ENCODE measurements at regions not wholly inside any gene's neighbourhood (a gene's known extent, or its start where the extent isn't known, plus 50 kb on each side); places are given as distances from the start of the nearest gene placed in this dataset.
A peak's percentile ranks its signal among the peaks of the same experiment; 100 is the strongest.
"Not testable (repeated sequence)": the region's sequence is repeated elsewhere in the genome, so short reads cannot be mapped to it uniquely, and the experiment has no call there.

GRCh38 chr17:54172096-54172984 is 349.6 kb downstream of the KIF2B start:
- DNase-seq (ENCODE audit: low read depth, low spot score), result peak; percentile 5
- H3K4me3 ChIP-seq (ENCODE audit: low read length), result no peak overlapping the region

GRCh38 chr17:54172985-54173316 is 350.2 kb downstream of the KIF2B start:
- DNase-seq (ENCODE audit: low read depth, low spot score), result no peak
- H3K4me3 ChIP-seq (ENCODE audit: low read length), result no peak overlapping the region

- DNase-seq (ENCODE audit: low read depth, low spot score), result no peak
- no peak overlapping the region for H3K4me3 ChIP-seq (ENCODE audit: low read length)
These were observed 355.0 kb downstream of the KIF2B start for GRCh38 chr17:54177606-54178308.

- no peak for DNase-seq (ENCODE audit: low read depth, low spot score)
- H3K4me3 ChIP-seq (ENCODE audit: low read length), result no peak overlapping the region
These were observed 358.2 kb downstream of the KIF2B start for GRCh38 chr17:54180950-54181349.

- no peak overlapping the region for H3K4me3 ChIP-seq (ENCODE audit: low read length)
These were observed 368.5 kb downstream of the KIF2B start for GRCh38 chr17:54191261-54191660.

GRCh38 chr17:54194268-54194667 is 371.5 kb downstream of the KIF2B start:
- H3K4me3 ChIP-seq (ENCODE audit: low read length), result no peak overlapping the region
- no peak for DNase-seq (ENCODE audit: low read depth, low spot score)

More at GRCh38 chr17:54191261-54191660, 368.5 kb downstream of the KIF2B start:
- DNase-seq (ENCODE audit: low read depth, low spot score), result no peak

- DNase-seq (ENCODE audit: low read depth, low spot score), result no peak
- no peak overlapping the region for H3K4me3 ChIP-seq (ENCODE audit: low read length)
These were observed 374.0 kb downstream of the KIF2B start for GRCh38 chr17:54196751-54197150.

- not testable (repeated sequence) for DNase-seq (ENCODE audit: low read depth, low spot score)
These were observed 378.7 kb downstream of the KIF2B start for GRCh38 chr17:54201380-54201779.

GRCh38 chr17:54220829-54221228 is 398.1 kb downstream of the KIF2B start:
- H3K4me3 ChIP-seq (ENCODE audit: low read length), result no peak overlapping the region
- DNase-seq (ENCODE audit: low read depth, low spot score), result no peak

More at GRCh38 chr17:54201380-54201779, 378.7 kb downstream of the KIF2B start:
- H3K4me3 ChIP-seq (ENCODE audit: low read length), result not testable (repeated sequence)

GRCh38 chr17:54221499-54221898 is 398.8 kb downstream of the KIF2B start:
- no peak for DNase-seq (ENCODE audit: low read depth, low spot score)
- H3K4me3 ChIP-seq (ENCODE audit: low read length), result no peak overlapping the region

GRCh38 chr17:54235571-54235970 is 412.8 kb downstream of the KIF2B start:
- DNase-seq (ENCODE audit: low read depth, low spot score), result no peak
- no peak overlapping the region for H3K4me3 ChIP-seq (ENCODE audit: low read length)

GRCh38 chr17:54237911-54238515 is 415.3 kb downstream of the KIF2B start:
- H3K4me3 ChIP-seq (ENCODE audit: low read length), result no peak overlapping the region
- DNase-seq (ENCODE audit: low read depth, low spot score), result no peak

- H3K4me3 ChIP-seq (ENCODE audit: low read length), result no peak overlapping the region
- no peak for DNase-seq (ENCODE audit: low read depth, low spot score)
These were observed 416.6 kb downstream of the KIF2B start for GRCh38 chr17:54239291-54239690.

- H3K4me3 ChIP-seq (ENCODE audit: low read length), result no peak overlapping the region
- DNase-seq (ENCODE audit: low read depth, low spot score), result no peak
These were observed 433.0 kb downstream of the KIF2B start for GRCh38 chr17:54255696-54256095.

GRCh38 chr17:54256401-54256929 is 433.7 kb downstream of the KIF2B start:
- H3K4me3 ChIP-seq (ENCODE audit: low read length), result no peak overlapping the region
- no peak for DNase-seq (ENCODE audit: low read depth, low spot score)

GRCh38 chr17:54257440-54257839 is 434.7 kb downstream of the KIF2B start:
- DNase-seq (ENCODE audit: low read depth, low spot score), result no peak
- no peak overlapping the region for H3K4me3 ChIP-seq (ENCODE audit: low read length)

GRCh38 chr17:54259476-54259875 is 436.7 kb downstream of the KIF2B start:
- H3K4me3 ChIP-seq (ENCODE audit: low read length), result no peak overlapping the region
- DNase-seq (ENCODE audit: low read depth, low spot score), result no peak

- H3K4me3 ChIP-seq (ENCODE audit: low read length), result no peak overlapping the region
- no peak for DNase-seq (ENCODE audit: low read depth, low spot score)
These were observed 438.7 kb downstream of the KIF2B start for GRCh38 chr17:54261465-54261864.

- no peak for DNase-seq (ENCODE audit: low read depth, low spot score)
- no peak overlapping the region for H3K4me3 ChIP-seq (ENCODE audit: low read length)
These were observed 447.2 kb downstream of the KIF2B start for GRCh38 chr17:54269881-54270280.

- H3K4me3 ChIP-seq (ENCODE audit: low read length), result no peak overlapping the region
- no peak for DNase-seq (ENCODE audit: low read depth, low spot score)
These were observed 447.8 kb downstream of the KIF2B start for GRCh38 chr17:54270499-54270898.
